ENCODE measurements at regions not wholly inside any gene's neighbourhood (a gene's known extent, or its start where the extent isn't known, plus 50 kb on each side); places are given as distances from the start of the nearest gene placed in this dataset.
"Not testable (repeated sequence)": the region's sequence is repeated elsewhere in the genome, so short reads cannot be mapped to it uniquely, and the experiment has no call there.

- H3K27me3 ChIP-seq (ENCODE audit: insufficient read depth, low read length) = no peaks in the 10 kb centered on the region
- H3K27ac ChIP-seq (ENCODE audit: low read length) = peak overlapping the region; percentile 86
- H3K4me3 ChIP-seq (ENCODE audit: low read length) = peak overlapping the region; percentile 34; the same call in 1 of the 2 replicates
- H3K9me3 ChIP-seq (ENCODE audit: insufficient read depth, low read depth, low read length) = no peaks in the 10 kb centered on the region
- peaks cover 27% of the 10 kb centered on the region for H3K4me1 ChIP-seq (ENCODE audit: insufficient read depth, low read length)
- H3K9ac ChIP-seq (ENCODE audit: low read depth, low read length) = peak overlapping the region; percentile 49; the same call in 1 of the 2 replicates
- H3K36me3 ChIP-seq (ENCODE audit: insufficient read depth, low read depth, low read length) = no peaks in the 10 kb centered on the region
Observed at GRCh38 chr4:27123123-27123768, 262.6 kb downstream of the STIM2 start.

GRCh38 chr4:27123769-27124124, 263.1 kb downstream of the STIM2 start:
- Histone ChIP-seq H3K27ac (ENCODE audit: low read length) (peak overlapping the region; percentile 16), H3K9me3 (ENCODE audit: insufficient read depth, low read depth, low read length) (no peaks in the 10 kb centered on the region), H3K4me3 (ENCODE audit: low read length) (no peak overlapping the region), H3K27me3 (ENCODE audit: insufficient read depth, low read length) (no peaks in the 10 kb centered on the region), H3K4me1 (ENCODE audit: insufficient read depth, low read length) (peaks cover 27% of the 10 kb centered on the region), H3K36me3 (ENCODE audit: insufficient read depth, low read depth, low read length) (no peaks in the 10 kb centered on the region), H3K9ac (ENCODE audit: low read depth, low read length) (peak overlapping the region; percentile 44; the same call in 1 of the 2 replicates)

GRCh38 chr4:27126895-27127294, 266.3 kb downstream of the STIM2 start:
- peaks cover 26% of the 10 kb centered on the region for H3K4me1 ChIP-seq (ENCODE audit: insufficient read depth, low read length)
- H3K9ac ChIP-seq (ENCODE audit: low read depth, low read length); H3K4me3 ChIP-seq (ENCODE audit: low read length); H3K9me3 ChIP-seq (ENCODE audit: insufficient read depth, low read depth, low read length); H3K27me3 ChIP-seq (ENCODE audit: insufficient read depth, low read length); H3K36me3 ChIP-seq (ENCODE audit: insufficient read depth, low read depth, low read length); H3K27ac ChIP-seq (ENCODE audit: low read length): not testable (repeated sequence)

GRCh38 chr4:27128443-27128842, 267.8 kb downstream of the STIM2 start:
- H3K36me3 ChIP-seq (ENCODE audit: insufficient read depth, low read depth, low read length) = no peaks in the 10 kb centered on the region
- H3K4me1 ChIP-seq (ENCODE audit: insufficient read depth, low read length) = peaks cover 15% of the 10 kb centered on the region; the same call in 1 of the 2 replicates
- H3K27ac ChIP-seq (ENCODE audit: low read length) = no peak overlapping the region
- H3K9me3 ChIP-seq (ENCODE audit: insufficient read depth, low read depth, low read length) = no peaks in the 10 kb centered on the region
- H3K27me3 ChIP-seq (ENCODE audit: insufficient read depth, low read length) = no peaks in the 10 kb centered on the region
- no peak overlapping the region for H3K9ac ChIP-seq (ENCODE audit: low read depth, low read length)
- H3K4me3 ChIP-seq (ENCODE audit: low read length) = no peak overlapping the region

- no peak overlapping the region for H3K9ac ChIP-seq (ENCODE audit: low read depth, low read length)
- no peaks in the 10 kb centered on the region for H3K36me3 ChIP-seq (ENCODE audit: insufficient read depth, low read depth, low read length)
- H3K27me3 ChIP-seq (ENCODE audit: insufficient read depth, low read length) = no peaks in the 10 kb centered on the region
- H3K4me1 ChIP-seq (ENCODE audit: insufficient read depth, low read length) = 0 out of 2 replicates have a peak, but pooled peaks cover 11% of the 10 kb centered on the region
- H3K4me3 ChIP-seq (ENCODE audit: low read length) = no peak overlapping the region
- no peak overlapping the region for H3K27ac ChIP-seq (ENCODE audit: low read length)
- no peaks in the 10 kb centered on the region for H3K9me3 ChIP-seq (ENCODE audit: insufficient read depth, low read depth, low read length)
Observed at GRCh38 chr4:27129871-27130366, 269.3 kb downstream of the STIM2 start.

- H3K27me3 ChIP-seq (ENCODE audit: insufficient read depth, low read length) = no peaks in the 10 kb centered on the region
- no peaks in the 10 kb centered on the region; the same call in 1 of the 2 replicates for H3K9me3 ChIP-seq (ENCODE audit: insufficient read depth, low read depth, low read length)
- H3K4me3 ChIP-seq (ENCODE audit: low read length) = no peak overlapping the region
- H3K36me3 ChIP-seq (ENCODE audit: insufficient read depth, low read depth, low read length) = no peaks in the 10 kb centered on the region
- 0 out of 2 replicates have a peak, but pooled peaks cover 8% of the 10 kb centered on the region for H3K4me1 ChIP-seq (ENCODE audit: insufficient read depth, low read length)
- no peak overlapping the region for H3K27ac ChIP-seq (ENCODE audit: low read length)
- H3K9ac ChIP-seq (ENCODE audit: low read depth, low read length) = no peak overlapping the region
Observed at GRCh38 chr4:27132497-27132896, 271.9 kb downstream of the STIM2 start.

GRCh38 chr4:27140486-27140885, 279.8 kb downstream of the STIM2 start:
- H3K4me1 ChIP-seq (ENCODE audit: insufficient read depth, low read length) = peaks cover 8% of the 10 kb centered on the region; the same call in 1 of the 2 replicates
- peaks cover 13% of the 10 kb centered on the region for H3K9me3 ChIP-seq (ENCODE audit: insufficient read depth, low read depth, low read length)
- no peak overlapping the region for H3K27ac ChIP-seq (ENCODE audit: low read length)
- H3K27me3 ChIP-seq (ENCODE audit: insufficient read depth, low read length) = no peaks in the 10 kb centered on the region
- no peak overlapping the region for H3K4me3 ChIP-seq (ENCODE audit: low read length)
- no peak overlapping the region for H3K9ac ChIP-seq (ENCODE audit: low read depth, low read length)
- H3K36me3 ChIP-seq (ENCODE audit: insufficient read depth, low read depth, low read length) = no peaks in the 10 kb centered on the region

- Histone ChIP-seq H3K27me3 (ENCODE audit: insufficient read depth, low read length) (no peaks in the 10 kb centered on the region), H3K9ac (ENCODE audit: low read depth, low read length) (no peak overlapping the region), H3K27ac (ENCODE audit: low read length) (no peak overlapping the region), H3K9me3 (ENCODE audit: insufficient read depth, low read depth, low read length) (peaks cover 13% of the 10 kb centered on the region), H3K36me3 (ENCODE audit: insufficient read depth, low read depth, low read length) (no peaks in the 10 kb centered on the region), H3K4me3 (ENCODE audit: low read length) (no peak overlapping the region), H3K4me1 (ENCODE audit: insufficient read depth, low read length) (peaks cover 8% of the 10 kb centered on the region; the same call in 1 of the 2 replicates)
Observed at GRCh38 chr4:27141530-27141929, 280.9 kb downstream of the STIM2 start.

- Histone ChIP-seq H3K27ac (ENCODE audit: low read length) (no peak overlapping the region), H3K9me3 (ENCODE audit: insufficient read depth, low read depth, low read length) (peaks cover 13% of the 10 kb centered on the region), H3K4me3 (ENCODE audit: low read length) (no peak overlapping the region), H3K9ac (ENCODE audit: low read depth, low read length) (no peak overlapping the region), H3K36me3 (ENCODE audit: insufficient read depth, low read depth, low read length) (no peaks in the 10 kb centered on the region), H3K27me3 (ENCODE audit: insufficient read depth, low read length) (no peaks in the 10 kb centered on the region), H3K4me1 (ENCODE audit: insufficient read depth, low read length) (peaks cover 8% of the 10 kb centered on the region; the same call in 1 of the 2 replicates)
Observed at GRCh38 chr4:27142841-27143240, 282.2 kb downstream of the STIM2 start.

GRCh38 chr4:27145597-27145996, 285.0 kb downstream of the STIM2 start:
- H3K27ac ChIP-seq (ENCODE audit: low read length) = no peak overlapping the region
- H3K36me3 ChIP-seq (ENCODE audit: insufficient read depth, low read depth, low read length) = no peaks in the 10 kb centered on the region
- no peak overlapping the region for H3K9ac ChIP-seq (ENCODE audit: low read depth, low read length)
- peaks cover 14% of the 10 kb centered on the region for H3K4me1 ChIP-seq (ENCODE audit: insufficient read depth, low read length)
- H3K9me3 ChIP-seq (ENCODE audit: insufficient read depth, low read depth, low read length) = no peaks in the 10 kb centered on the region
- no peaks in the 10 kb centered on the region for H3K27me3 ChIP-seq (ENCODE audit: insufficient read depth, low read length)
- no peak overlapping the region for H3K4me3 ChIP-seq (ENCODE audit: low read length)

- Histone ChIP-seq H3K4me3 (ENCODE audit: low read length) (no peak overlapping the region), H3K9ac (ENCODE audit: low read depth, low read length) (no peak overlapping the region), H3K27ac (ENCODE audit: low read length) (no peak overlapping the region), H3K9me3 (ENCODE audit: insufficient read depth, low read depth, low read length) (no peaks in the 10 kb centered on the region), H3K27me3 (ENCODE audit: insufficient read depth, low read length) (no peaks in the 10 kb centered on the region), H3K4me1 (ENCODE audit: insufficient read depth, low read length) (peaks cover 6% of the 10 kb centered on the region; the same call in 1 of the 2 replicates), H3K36me3 (ENCODE audit: insufficient read depth, low read depth, low read length) (no peaks in the 10 kb centered on the region)
Observed at GRCh38 chr4:27148211-27148895, 287.7 kb downstream of the STIM2 start.

Data from iPS-20b (cell line).